ENCODE measurements at regions not wholly inside any gene's neighbourhood (a gene's known extent, or its start where the extent isn't known, plus 50 kb on each side); places are given as distances from the start of the nearest gene placed in this dataset.

DNA sequence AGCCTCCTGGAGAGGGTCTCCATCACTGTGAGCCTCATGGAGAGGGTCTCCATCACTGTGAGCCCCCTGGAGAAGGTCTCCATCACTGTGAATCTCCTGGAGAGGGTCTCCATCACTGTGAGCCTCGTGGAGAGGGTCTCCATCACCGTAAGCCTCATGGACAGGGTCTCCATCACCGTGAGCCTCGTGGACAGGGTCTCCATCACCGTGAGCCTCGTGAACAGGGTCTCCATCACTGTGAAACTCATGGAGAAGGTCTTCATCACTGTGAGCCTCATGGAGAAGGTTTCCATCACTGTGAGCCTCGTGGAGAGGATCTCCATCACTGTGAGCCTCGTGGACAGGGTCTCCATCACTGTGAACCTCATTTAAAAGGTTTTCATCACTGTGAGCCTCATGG, 140.0 kb downstream of the ERMARD start:
- H3K4me2 ChIP-seq (ENCODE audit: insufficient read depth in 1 of 2, low read depth in 2 of 2, low read length in 2 of 2): no peak overlapping the region
- no peak overlapping the region for H4K8ac ChIP-seq (ENCODE audit: extremely low read depth, insufficient read depth, low read length)
- no peak overlapping the region for H2BK20ac ChIP-seq (ENCODE audit: low read length)
- CTCF ChIA-PET (ENCODE audit: partially characterized antibody): no interaction called here
- H3K23me2 ChIP-seq (ENCODE audit: low read depth, low read length): peaks cover 2% of the 10 kb centered on the region; the same call in 1 of the 2 replicates
- no peaks in the 10 kb centered on the region for H3K79me1 ChIP-seq (ENCODE audit: low read depth, low read length)
- no peak overlapping the region for H2BK5ac ChIP-seq (ENCODE audit: low read depth, low read length)
- no peak for TF ChIP-seq CHD1 (IDR thresholded peaks at IDR 0.05; ENCODE audit: low read depth, low read length)
- no peak for TF ChIP-seq E2F6 (IDR thresholded peaks at IDR 0.05)
- TF ChIP-seq SAP30 (IDR thresholded peaks at IDR 0.05; ENCODE audit: insufficient read depth, insufficient replicate concordance, low read length): no peak
- no peak for TF ChIP-seq POLR2AphosphoS5 (IDR thresholded peaks at IDR 0.05; ENCODE audit: low read depth, low read length)
- no peak for TF ChIP-seq JUND (IDR thresholded peaks at IDR 0.05; ENCODE audit: low read length)
- no peak for TF ChIP-seq RFX5 (IDR thresholded peaks at IDR 0.05; ENCODE audit: borderline replicate concordance, low read depth, low read length)
- no peak for TF ChIP-seq KDM1A (IDR thresholded peaks at IDR 0.05; ENCODE audit: borderline replicate concordance, low read length)
- TF ChIP-seq RBBP5 (IDR thresholded peaks at IDR 0.05; ENCODE audit: borderline replicate concordance, low read depth, low read length): no peak
- TF ChIP-seq SRF (IDR thresholded peaks at IDR 0.05; ENCODE audit: low read depth, low read length): no peak
- no peak for TF ChIP-seq EGR1 (IDR thresholded peaks at IDR 0.05; ENCODE audit: borderline replicate concordance, low read depth, low read length)
- H3K79me2 ChIP-seq (ENCODE audit: control insufficient read depth in 1 of 2, insufficient read depth in 2 of 2, low read length in 2 of 2): no peaks in the 10 kb centered on the region
- no peak overlapping the region for H3K23ac ChIP-seq (ENCODE audit: insufficient read length)
- no peak overlapping the region for H3K4me3 ChIP-seq (ENCODE audit: extremely low read depth in 1 of 4, insufficient read depth in 2 of 4, low read depth in 3 of 4, low read length in 4 of 4)
- H3K4me1 ChIP-seq (replicated peaks in 1 of 4; ENCODE audit: control insufficient read depth in 3 of 4, insufficient read depth in 4 of 4, low read length in 3 of 4): no peaks in the 10 kb centered on the region
- H3K36me3 ChIP-seq (ENCODE audit: control insufficient read depth in 2 of 4, insufficient read depth in 4 of 4, low read length in 3 of 4): no peaks in the 10 kb centered on the region
- no peak overlapping the region for H3K4ac ChIP-seq (replicated peaks; ENCODE audit: insufficient read length, low read depth, low read length)
- no peak overlapping the region for H2AFZ ChIP-seq (ENCODE audit: low read length)
- FAIRE-seq (no peak), DNase-seq (ENCODE audit: low read depth in 1 of 2, low spot score in 2 of 2) (no peak)
- no peak overlapping the region for H3K27ac ChIP-seq (ENCODE audit: low read depth, low read length)
- H3K9ac ChIP-seq (replicated peaks in 1 of 4; ENCODE audit: extremely low read depth in 1 of 4, low read depth in 3 of 4, low read length in 3 of 4): no peak overlapping the region
- no peak overlapping the region for H3K14ac ChIP-seq (ENCODE audit: insufficient read length)
- H3K27me3 ChIP-seq (replicated peaks in 1 of 4; ENCODE audit: control insufficient read depth in 3 of 4, extremely low read depth in 1 of 4, insufficient read depth in 3 of 4, low read length in 3 of 4): no peaks in the 10 kb centered on the region
- no peak overlapping the region for H4K91ac ChIP-seq (replicated peaks; ENCODE audit: insufficient read length, low read length)
- no peak overlapping the region for H4K5ac ChIP-seq (ENCODE audit: insufficient read length, low read depth, low read length)
- POLR2A ChIA-PET (ENCODE audit: partially characterized antibody): no interaction called here
- peaks cover 18 to 19% of the 10 kb centered on the region in 2 experiments; a peak in 3 of 4 replicates for H3K9me3 ChIP-seq (ENCODE audit: insufficient read depth in 2 of 2, low read depth in 1 of 2, low read length in 1 of 2)
- no peak overlapping the region for H2BK15ac ChIP-seq (ENCODE audit: low read length)
- no peak overlapping the region for H2BK12ac ChIP-seq (ENCODE audit: low read depth, low read length)
- H4K20me1 ChIP-seq (replicated peaks in 1 of 2; ENCODE audit: control insufficient read depth in 1 of 2, insufficient read depth in 2 of 2, low read length in 2 of 2): no peaks in the 10 kb centered on the region
- H3K18ac ChIP-seq (ENCODE audit: extremely low read depth, low read length): no peak overlapping the region
- no peak overlapping the region for H2AK5ac ChIP-seq (ENCODE audit: low read depth, low read length)
- no peak overlapping the region for H3K56ac ChIP-seq (replicated peaks; ENCODE audit: insufficient read length, low read depth, low read length)
- H2BK120ac ChIP-seq (replicated peaks; ENCODE audit: low read depth, low read length): no peak overlapping the region
- 82% methylated on average over 8 of the region's 8 CpGs; no CpG with 5 or more reads in 1 of the 2 experiments for WGBS, 2 experiments (ENCODE audit: extremely low coverage in 1 of 2, insufficient coverage in 1 of 2, insufficient read length in 1 of 2, insufficient replicate concordance in 2 of 2, low coverage in 1 of 2, low lambda C conversion rate in 2 of 2, missing lambda C conversion rate in 1 of 2)

Data from H1 (cell line).